ENCODE measurements at regions not wholly inside any gene's neighbourhood (a gene's known extent, or its start where the extent isn't known, plus 50 kb on each side); places are given as distances from the start of the nearest gene placed in this dataset.
"Not testable (repeated sequence)": the region's sequence is repeated elsewhere in the genome, so short reads cannot be mapped to it uniquely, and the experiment has no call there.

DNA sequence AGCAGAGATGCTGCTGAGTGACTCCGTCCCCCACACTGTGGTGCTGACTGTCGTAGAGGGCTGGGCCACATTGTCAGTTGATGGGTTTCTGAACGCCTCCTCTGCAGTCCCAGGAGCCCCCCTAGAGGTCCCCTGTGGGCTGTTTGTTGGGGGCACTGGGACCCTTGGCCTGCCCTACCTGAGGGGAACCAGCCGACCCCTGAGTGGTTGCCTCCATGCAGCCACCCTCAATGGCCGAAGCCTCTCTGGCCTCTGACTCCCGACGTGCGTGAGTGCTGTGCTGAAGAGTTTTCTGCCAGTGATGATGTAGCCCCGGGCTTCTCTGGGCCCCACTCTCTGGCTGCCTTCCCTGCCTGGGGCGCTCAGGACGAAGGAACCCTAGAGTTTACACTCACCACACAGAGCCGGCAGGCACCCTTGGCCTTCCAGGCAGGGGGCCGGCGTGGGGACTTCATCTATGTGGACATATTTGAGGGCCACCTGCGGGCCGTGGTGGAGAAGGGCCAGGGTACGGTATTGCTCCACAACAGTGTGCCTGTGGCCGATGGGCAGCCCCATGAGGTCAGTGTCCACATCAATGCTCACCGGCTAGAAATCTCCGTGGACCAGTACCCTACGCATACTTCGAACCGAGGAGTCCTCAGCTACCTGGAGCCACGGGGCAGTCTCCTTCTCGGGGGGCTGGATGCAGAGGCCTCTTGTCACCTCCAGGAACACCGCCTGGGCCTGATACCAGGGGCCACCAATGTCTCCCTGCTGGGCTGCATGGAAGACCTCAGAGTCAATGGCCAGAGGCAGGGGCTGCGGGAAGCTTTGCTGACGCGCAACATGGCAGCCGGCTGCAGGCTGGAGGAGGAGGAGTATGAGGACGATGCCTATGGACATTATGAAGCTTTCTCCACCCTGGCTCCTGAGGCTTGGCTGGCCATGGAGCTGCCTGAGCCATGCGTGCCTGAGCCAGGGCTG is 181.1 kb downstream of the TBC1D2B start:
- not testable (repeated sequence) for DNase-seq (ENCODE audit: low spot score)

- no peak for DNase-seq (ENCODE audit: low spot score)
Observed at GRCh38 chr15:77895742-77896141, 181.8 kb downstream of the TBC1D2B start.

DNA sequence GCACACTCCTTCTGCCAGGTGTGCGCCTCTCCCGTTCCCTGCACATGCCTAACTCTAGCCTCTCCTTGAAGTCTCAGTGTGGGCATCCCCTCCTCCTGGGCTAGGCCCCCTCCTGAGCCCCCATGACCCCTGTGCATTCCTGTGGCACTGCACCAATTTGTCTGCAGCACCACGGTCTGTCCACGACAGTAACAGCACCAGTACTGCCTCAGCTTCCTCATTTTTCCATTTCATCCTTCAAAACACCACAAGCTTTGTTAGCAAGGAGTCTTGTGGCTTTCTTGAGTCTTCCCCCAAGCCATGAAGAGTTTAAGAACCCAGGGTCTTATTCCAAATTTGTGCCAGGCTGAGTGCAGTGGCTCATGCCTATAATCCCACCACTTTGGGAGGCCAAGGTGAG is 182.4 kb downstream of the TBC1D2B start:
- DNase-seq (ENCODE audit: low spot score) = not testable (repeated sequence)

DNA sequence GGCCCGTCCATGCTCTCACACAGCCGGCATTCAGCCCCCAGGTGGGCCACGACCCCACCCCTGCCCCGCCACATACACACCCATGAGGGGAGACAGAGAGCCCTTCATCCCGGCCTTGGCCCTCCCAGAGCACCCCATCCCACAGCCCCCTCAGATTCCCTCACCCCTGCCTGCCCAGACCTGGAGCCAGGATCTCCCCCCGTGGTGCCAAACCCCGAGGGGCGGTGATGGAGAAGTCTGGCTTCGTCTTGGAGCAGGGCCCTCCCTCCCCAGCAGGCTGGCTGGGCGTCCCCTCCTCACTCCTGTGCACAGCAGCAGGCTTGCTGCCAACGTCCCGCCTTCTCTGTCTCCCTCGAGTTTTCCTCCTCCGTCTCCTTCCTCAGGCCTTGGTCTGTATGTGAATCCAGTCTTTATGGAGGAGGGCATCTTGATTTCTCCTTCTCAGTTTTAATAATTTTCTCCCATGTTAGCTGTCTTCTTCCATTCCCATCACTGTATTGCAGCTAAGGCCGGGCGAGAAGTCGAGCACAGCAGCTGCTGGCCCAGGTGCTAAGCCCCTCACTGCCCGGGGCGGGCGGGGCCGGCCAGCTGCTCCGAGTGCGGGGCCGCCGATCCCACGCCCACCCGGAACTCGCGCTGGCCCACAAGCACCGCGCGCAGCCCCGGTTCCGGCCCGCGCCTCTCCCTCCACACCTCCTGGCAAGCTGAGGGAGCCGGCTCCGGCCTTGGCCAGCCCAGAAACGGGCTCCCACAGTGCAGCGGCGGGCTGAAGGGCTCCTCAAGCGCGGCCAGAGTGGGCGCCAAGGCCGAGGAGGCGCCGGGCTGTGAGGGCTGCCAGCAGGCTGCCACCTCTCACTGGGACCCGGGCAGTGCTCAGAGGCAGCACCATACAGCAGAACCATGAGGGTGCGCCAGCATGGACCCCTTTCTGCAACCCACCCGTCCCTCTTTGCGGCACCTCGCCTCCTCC is 183.6 kb downstream of the TBC1D2B start:
- DNase-seq (ENCODE audit: low spot score) = not testable (repeated sequence)

GRCh38 chr15:77893246-77893645 is 184.3 kb downstream of the TBC1D2B start:
- DNase-seq (ENCODE audit: low spot score) = not testable (repeated sequence)

DNA sequence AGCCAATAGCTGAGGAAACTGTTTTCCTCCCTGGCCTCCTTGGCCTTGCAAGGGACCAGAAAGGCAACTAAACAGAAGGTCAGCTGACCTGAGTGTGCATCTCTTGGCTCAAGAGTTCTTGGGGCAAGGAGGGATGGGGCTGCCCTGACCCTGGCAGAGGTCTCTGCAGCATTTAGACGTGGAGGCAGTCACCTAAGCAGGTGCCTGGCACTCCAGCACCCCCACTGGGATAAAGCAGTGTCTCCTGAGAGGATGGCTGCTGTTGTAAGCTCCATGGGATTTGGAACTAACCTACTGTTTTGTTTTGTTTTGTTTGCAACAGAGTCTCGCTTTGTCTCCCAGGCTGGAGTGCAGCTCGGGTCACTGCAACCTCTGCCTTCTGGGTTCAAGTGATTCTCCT is 185.2 kb downstream of the TBC1D2B start:
- DNase-seq (ENCODE audit: low spot score) = no peak

DNA sequence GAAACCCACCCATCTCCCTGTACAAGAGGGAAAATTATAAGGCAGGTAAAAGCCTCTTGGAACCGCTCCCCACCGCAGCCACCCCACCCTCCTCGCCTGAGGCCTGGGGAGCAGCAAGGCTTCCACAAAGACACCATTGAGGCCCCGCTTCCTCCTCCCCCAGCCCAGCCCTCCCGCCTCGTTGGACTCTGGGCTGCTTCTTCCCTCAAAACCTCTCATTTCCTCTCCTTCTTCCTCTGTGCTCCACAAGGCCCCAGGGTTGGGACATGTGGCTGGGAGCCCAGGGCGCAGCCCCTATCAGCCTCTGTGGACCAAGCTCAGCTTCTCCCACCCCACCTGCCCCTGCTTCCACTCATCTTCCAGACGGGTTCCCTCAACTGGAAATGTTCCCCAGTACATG is 185.6 kb downstream of the TBC1D2B start:
- DNase-seq (ENCODE audit: low spot score) = not testable (repeated sequence)

- not testable (repeated sequence) for DNase-seq (ENCODE audit: low spot score)
Observed at GRCh38 chr15:77890911-77891801, 186.4 kb downstream of the TBC1D2B start.

DNA sequence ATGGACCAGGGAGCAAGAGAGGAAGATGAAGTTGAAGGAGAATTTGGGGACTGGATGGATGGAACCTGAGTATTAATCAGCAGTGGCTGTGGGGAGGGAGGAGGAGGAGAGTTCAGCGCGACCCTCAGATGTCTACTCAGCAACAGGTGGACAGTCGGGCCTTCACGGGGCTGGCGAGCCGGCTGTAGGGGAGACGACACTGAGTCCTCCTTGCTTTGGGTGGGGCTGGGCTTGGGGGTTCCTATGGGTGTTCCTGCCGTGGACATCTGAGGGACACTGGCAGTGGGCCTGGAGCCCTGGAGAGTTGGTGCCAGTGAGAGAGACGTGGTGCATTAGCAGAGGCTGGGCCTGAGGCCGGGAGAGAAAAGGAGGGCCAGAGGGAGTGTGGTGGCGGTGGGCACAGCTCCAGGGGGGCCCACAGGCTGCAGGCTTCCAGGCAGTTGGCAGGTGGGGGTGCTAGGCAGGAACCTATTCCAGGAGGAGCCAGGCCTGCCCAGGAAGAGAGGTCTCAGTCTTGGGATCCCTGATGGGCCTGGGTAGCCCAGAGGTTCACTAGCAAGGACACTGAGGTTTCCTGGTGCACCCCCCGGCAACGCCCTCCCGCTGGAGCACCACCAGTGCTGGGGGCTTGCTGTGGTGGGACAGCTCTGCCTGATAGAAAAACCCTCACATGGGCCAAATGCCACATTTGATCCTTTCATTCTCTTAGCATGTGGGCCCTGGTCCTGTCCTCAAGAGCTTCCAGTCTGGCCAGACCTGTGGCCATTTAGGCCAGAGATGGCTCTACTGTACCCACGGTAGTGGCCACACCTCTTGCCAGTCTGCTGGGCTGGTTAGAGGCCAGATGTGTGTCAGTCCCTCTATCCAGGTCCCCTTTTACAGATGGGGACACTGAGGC is 187.4 kb downstream of the TBC1D2B start:
- DNase-seq (ENCODE audit: low spot score) = not testable (repeated sequence)

DNA sequence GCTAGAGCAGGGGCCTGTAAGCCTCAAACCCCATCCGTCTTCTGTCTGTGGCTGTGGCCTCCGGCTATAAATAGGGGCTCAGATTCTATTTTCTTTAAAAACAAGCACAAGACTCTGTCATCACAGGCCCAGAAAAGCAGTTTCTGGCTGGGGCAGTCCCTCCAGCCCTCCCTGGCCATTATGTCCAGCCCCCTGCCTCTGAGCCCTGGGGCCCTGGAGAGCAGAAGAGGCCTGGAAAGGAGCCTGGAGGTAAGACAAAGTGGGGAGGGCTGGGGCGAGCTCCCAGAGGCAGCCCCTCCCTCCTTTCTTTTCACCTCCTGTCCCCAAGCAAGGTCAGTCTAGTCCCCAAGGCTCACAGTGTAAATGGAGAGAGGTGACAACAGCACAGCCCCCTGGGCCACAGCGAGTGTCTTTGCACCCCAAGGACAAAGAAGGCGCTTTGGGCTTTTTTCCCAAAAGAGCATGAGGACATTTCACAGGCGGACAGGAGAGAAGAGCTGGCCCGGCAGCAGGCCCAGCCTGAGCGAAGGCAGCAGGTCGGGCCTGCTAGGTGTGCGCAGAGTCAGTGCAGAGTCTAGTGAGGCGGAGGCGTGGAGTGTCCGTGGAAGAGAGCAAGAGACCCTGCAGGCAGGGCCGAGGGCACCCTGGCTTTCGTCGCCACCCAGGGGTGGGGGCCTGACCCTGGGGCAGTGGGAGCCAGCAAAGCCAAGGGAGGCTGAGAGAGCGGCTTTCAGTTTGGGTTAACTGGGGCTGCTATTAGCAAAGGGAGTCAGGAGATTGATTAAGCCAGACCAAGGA is 188.3 kb downstream of the TBC1D2B start:
- no peak for DNase-seq (ENCODE audit: low spot score)

- not testable (repeated sequence) for DNase-seq (ENCODE audit: low spot score)
Observed at GRCh38 chr15:77887563-77888429, 189.7 kb downstream of the TBC1D2B start.

DNA sequence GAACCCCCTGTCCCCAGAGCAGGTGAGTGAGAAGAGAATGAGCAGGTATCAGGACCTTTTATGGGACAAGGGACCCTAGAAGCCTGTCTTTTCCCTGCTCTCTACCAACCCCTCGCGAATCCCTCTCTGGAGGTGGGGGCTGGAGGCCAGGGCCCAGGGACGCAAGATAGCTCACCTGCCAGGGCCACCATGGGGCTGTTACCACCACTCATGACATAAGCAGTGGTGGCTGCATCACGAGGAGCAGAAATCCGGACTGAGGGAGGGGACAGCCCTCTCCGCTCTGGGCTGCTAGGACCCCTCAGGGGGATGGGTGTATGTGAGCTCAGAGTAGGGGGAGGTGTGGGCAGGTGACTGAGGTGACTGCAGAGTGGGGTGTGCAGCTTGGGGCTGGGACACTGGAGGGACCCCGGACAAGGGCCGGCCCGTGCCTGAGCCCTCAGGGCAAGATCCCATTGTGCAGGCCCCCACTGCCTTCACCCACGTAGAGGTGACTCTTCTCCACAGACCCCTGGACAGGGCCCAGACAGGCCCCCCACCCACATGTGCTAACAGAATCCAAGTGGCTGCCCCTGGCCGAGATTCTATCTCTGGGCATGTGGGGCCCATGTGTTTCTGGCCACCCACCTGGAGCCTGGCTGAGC is 190.6 kb downstream of the TBC1D2B start:
- DNase-seq (ENCODE audit: low spot score) = no peak

- not testable (repeated sequence) for DNase-seq (ENCODE audit: low spot score)
Observed at GRCh38 chr15:77885877-77886500, 191.5 kb downstream of the TBC1D2B start.

- DNase-seq (ENCODE audit: low spot score) = not testable (repeated sequence)
Observed at GRCh38 chr15:77883012-77883411, 194.5 kb downstream of the TBC1D2B start.

DNA sequence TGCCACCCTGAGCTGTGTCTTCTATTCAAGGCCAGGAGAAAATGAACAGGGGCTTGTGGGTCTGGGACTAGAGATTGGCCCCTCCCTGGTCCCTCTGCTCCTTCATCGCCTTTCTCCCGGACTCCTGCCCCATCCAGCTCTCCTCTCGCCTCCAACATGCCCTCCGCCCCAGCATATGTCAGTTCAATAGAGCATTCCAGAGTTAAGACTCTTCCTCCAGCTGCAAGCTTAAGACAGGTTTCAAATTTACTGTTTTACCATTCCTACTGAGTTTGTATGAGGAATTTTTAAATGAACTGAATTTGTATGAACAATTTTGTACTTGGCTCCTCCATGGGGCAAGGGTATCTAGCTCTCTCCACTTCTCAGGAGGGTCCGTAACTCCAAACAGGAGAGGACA is 195.6 kb downstream of the TBC1D2B start:
- no peak for DNase-seq (ENCODE audit: low spot score)

GRCh38 chr15:77881535-77881934 is 196.0 kb downstream of the TBC1D2B start:
- DNase-seq (ENCODE audit: low spot score) = not testable (repeated sequence)

GRCh38 chr15:77879466-77879865 is 198.0 kb downstream of the TBC1D2B start:
- DNase-seq (ENCODE audit: low spot score) = not testable (repeated sequence)

Data from COLO829 (cell line).